ENCODE measurements at regions not wholly inside any gene's neighbourhood (a gene's known extent, or its start where the extent isn't known, plus 50 kb on each side); places are given as distances from the start of the nearest gene placed in this dataset.
"Not testable (repeated sequence)": the region's sequence is repeated elsewhere in the genome, so short reads cannot be mapped to it uniquely, and the experiment has no call there.

DNA sequence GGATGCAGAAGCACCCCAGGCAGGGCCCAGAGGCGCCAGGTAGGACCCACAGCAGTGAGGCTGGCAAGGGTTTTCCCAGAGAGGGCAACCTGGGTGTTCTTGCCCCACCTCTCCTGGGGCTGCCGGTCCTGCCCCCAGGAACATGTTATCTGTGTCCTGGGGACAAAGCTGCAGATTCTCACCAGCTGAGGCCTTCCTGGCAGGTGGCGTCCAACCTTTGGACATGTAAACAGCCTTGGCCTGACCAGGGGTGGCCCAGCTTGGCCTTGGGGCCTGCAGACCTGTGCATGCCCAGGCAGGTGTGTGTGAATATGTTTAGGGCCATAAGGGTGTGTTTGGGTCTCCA is 101.8 kb upstream of the LARP1 start:
- no peak for DNase-seq (ENCODE audit: low spot score)

DNA sequence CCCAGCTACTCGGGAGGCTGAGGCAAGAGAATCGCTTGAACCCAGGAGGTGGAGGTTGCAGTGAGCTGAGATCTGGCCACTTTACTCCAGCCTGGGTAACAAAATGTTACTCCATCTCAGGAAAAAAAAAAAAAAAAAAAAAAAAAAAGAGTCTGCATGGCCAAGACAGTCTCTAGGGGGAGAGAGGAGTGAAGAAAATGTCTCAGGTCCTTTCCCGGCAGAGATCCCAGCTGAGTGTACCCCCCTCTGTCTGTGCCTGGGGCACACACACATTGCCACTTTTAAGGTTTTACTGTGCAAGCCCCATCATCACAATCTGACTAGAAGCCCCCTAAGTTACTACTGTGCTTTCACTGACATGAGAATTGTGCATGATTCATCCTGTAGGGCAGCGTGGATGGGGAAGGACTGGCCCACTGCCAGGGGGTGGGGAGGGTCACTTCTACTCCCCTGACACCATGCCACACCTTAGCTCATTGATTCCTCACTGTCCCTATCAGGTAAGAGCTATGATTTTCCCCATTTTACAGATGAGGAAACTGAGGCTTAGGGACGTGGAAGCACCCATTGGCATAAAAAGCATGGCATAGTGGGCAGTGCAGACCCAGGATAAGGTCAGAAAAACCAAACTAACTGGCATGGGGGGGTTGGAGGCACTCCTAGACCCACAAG is 102.3 kb upstream of the LARP1 start:
- DNase-seq (ENCODE audit: low spot score), result no peak

DNA sequence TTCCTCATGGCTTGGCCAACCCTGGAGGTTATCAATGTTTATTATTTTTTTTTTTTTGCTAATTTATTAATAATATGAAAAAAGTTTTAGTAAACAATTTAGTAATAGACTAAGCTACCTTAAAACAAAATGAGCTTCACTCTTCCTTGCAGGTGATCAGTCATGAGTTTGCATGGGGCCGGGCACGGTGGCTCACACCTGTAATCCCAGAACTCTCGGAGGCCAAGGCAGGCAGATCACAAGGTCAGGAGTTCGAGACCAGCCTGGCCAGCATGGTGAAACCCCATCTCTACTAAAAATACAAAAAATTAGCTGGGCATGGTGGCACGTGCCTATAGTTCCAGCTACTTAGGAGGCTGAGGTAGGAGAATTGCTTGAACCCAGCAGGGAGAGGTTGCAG is 103.4 kb upstream of the LARP1 start:
- not testable (repeated sequence) for DNase-seq (ENCODE audit: low spot score)

DNA sequence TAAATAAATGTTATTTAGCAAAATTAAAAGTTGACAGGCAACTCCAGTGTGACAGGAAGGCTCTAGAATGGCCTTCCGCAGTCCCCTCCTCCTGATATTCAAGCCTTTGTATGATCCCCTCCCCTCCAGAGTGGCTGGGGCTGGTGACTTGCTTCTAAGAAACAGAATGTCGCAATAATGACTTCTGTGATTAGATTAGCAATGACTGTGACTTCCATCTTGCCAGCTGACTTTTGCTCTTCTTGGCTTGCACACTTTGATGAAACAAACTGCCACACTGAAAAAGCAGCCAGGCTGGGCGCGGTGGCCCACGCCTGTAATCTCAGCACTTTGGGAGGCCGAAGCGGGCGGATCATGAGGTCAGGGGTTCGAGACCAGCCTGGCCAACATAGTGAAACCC is 106.5 kb upstream of the LARP1 start:
- no peak for DNase-seq (ENCODE audit: low spot score)

DNA sequence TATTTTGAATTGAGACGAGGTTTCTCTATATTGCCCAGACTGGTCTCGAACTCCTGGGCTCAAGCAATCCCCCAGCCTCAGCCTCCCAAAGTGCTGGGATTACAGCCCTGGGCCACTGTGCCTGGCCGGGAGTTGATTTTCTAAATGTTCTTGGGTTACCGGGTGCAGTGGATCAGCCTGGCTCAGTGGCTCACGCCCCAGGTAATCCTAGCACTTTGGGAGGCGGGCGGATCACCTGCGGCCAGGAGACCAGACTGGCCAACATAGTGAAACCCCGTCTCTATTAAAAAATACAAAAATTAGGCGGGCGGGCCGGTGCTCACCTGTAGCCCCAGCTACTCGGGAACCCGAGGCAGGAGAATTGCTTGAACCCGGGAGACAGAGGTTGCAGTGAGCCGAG is 106.9 kb upstream of the LARP1 start:
- DNase-seq (ENCODE audit: low spot score), result no peak

DNA sequence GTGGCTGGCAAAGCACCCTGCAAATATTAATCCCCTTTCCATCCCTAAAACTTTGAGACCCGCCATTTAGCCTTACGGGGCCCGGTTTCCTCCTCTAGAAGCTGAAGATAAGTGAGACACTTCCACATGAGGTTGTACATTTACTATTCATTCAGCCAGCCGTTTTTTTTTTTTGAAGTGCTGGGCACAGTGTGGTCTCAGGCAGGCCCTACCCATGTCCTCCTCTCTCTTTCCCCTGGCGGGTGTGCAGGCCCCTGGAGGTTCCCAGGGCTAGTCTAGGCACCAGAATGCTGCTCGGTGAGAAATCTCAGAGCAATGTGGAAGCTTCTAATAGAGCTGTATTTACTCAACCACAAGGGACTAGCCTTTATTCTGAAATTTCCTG is 107.4 kb upstream of the LARP1 start:
- no peak for DNase-seq (ENCODE audit: low spot score)

DNA sequence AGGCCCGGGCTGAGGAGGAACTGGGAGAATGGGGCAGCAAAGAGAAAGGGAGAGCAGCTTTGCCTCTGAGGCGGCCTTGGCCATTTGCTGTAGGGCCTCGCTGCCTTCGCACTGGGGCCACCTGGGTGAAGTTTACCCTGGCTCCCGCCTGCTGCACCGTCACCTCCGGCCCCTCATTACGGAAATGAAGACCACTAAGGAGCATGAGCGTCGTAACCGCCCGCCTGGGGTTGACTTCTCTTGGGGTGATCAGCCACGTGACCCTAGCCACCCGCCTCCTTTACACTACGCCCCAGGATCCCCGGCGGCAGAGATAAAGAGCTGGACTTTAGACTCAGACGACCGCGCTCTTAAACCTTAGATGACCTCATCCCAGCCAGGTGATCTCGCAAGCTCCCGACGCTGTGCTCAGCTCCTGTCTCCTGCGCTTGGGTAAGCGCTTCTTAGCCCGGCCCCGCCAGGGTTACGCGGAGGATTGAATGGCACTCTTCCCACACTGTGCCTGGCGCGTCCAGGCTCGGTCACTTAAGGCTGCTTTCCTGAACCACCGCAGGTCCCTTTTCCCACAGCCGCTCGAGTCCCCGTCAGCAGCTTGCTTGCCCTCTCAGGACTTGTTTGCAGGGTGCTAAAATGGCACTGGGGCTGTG is 107.9 kb upstream of the LARP1 start:
- DNase-seq (ENCODE audit: low spot score), result no peak

DNA sequence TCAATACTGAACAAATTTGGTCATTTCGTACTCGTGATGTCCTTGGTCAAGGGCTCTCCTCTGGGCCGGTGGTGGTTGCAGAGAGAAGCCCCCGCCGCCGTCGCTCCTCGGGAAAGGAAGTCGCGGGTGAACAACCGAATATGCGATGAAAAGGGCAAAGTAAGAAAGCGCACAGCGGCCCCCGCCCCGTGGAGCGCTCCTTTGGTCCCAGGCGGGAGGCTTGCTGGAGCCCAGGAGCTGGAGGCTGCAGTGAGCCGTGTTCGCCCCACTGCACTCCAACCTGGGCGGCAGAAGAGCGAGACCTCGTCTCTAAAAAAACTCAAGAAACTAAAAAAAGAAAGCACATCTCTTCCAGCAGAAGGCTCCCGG is 108.4 kb upstream of the LARP1 start:
- DNase-seq (ENCODE audit: low spot score), result no peak

DNA sequence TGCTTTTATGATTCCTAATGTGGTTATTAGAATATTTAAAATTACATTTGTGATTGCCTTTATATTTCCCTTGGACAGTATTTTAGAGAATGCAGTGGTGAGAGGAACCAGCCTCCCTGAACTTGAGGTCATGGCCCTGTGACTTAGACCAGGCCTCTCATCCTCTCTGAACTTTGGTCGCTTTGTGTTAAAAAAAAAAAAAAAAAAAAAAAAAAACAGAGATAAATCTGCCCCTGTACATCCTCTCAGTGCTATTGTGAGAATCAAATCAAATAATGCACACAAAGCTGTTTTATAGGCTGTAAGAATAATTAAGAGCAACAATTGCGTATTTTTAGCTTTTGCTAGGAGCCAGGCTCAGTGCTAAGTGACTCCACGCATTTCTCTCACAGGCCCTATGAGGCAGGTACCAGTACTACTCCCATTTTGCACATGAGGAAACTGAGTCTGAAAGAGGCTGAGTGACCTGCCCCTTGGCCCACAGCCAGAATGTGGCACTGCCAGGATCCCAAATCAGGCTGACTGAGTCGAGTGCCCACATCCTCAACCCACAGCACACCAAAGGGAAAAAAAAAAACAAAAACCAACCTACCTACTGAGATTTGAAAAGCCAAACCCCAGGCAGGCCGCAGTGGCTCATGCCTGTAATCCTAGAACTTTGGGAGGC is 110.3 kb upstream of the LARP1 start:
- no peak for DNase-seq (ENCODE audit: low spot score)

DNA sequence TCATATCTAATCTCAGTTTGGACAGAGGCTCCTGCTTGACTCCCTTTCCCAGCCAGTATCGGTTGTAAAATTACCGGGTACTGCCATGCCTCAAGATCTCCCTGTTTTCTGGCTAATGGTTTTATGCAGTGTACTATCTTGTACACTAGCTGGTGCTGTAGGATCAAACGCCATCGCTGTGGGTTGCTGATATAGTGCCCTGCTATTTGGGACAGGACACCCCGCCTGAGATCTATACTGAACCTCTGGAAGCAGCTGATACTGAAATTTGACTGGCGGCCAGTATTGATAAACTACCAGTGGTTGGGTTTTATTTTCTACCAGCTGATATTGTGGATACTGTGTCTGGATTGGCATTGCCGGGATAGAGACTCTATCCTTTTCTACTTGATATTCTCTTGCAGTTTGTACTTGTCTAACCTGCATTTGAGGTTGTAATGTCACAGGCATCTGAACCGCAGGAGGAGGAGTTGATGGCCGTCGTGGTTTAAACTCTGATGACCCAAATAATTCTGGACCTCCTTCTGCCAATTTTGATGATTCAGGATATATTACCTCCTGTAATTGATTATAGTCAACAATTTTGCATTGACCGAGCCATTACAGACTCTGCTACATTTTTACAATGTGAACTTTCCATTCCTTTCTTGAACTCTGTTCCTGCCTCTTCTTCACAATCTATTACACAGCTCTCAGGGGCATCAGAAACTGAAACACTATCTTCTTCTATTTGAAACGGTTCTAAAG is 112.5 kb upstream of the LARP1 start:
- DNase-seq (ENCODE audit: low spot score), result peak; percentile 54

DNA sequence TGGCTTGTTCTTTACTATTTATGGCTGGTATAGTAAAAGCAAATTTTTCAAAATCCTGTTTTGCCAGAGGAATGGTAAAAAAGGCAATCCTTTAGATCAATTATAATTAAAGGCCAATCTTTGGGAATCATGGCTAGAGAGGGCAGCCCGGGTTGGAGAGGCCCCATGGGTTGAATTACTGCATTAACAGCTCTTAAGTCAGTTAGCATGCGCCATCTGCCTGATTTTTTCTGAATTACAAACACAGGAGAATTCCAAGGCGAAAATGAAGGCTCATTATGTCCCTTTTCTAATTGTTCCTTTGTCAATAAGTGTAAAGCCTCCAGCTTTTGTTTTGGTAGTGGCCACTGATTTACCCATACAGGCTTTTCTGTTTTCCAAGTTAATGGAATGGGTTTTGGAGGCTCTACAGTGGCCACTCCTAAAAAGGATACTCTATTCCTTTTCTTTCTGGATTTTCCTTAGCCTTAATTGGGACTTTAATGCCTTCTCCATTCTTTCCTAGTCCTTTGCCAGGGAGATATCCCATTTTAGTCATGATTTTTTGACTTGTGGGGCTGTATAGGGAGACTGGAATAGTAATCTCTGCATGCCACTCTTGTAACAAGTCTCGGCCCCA is 114.9 kb upstream of the LARP1 start:
- DNase-seq (ENCODE audit: low spot score), result not testable (repeated sequence)

DNA sequence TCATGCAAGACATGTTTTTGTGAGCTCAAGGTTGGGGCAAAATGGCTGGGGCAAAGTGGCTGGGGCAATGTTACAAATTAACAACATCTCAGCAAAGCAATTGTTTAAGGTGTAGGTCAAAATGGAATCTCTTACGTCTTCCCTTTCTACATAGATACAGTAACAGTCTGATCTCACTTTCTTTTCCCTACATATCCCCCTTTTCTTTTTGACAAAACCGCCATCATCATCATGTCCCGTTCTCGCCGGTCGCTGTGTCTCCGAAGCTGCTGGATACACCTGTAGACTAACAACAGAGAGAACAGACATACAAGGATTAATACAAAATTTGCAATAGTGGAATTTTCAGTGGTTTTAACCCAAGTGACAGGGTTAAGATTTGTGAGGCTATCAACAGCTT is 118.4 kb upstream of the LARP1 start:
- DNase-seq (ENCODE audit: low spot score), result not testable (repeated sequence)

DNA sequence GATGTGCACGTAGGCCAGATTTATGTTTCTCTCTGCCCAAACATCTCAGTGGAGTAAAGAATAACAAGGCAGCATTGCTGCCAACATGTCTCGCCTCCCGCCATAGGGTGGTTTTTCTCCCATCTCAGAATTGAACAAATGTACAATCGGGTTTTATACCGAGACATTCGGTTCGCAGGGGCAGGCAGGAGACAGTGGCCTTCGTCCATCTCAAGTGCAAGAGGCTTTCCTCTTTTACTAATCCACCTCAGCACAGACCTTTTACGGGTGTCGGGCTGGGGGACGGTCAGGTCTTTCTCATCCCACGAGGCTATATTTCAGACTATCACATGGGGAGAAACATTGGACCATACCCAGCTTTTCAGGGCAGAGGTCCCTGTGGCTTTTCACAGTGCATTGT is 118.9 kb upstream of the LARP1 start:
- DNase-seq (ENCODE audit: low spot score), result not testable (repeated sequence)

DNA sequence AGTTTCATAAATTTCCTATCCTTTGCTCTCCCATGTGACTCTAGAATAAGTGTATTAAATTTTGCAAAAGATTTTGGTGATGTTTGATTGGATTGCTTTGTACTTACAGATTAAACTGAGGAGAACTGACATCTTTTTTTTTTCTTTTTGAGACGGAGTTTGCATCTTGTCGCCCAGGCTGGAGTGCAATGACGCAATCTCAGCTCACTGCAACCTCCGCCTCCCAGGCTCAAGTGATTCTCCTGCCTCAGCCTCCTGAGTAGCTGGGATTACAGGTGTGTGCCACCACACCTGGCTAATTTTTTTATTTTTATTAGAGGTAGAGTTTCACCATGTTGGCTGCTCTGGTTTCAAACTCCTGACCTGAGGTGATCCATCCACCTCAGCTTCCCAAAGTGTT is 121.4 kb upstream of the LARP1 start:
- DNase-seq (ENCODE audit: low spot score), result not testable (repeated sequence)

DNA sequence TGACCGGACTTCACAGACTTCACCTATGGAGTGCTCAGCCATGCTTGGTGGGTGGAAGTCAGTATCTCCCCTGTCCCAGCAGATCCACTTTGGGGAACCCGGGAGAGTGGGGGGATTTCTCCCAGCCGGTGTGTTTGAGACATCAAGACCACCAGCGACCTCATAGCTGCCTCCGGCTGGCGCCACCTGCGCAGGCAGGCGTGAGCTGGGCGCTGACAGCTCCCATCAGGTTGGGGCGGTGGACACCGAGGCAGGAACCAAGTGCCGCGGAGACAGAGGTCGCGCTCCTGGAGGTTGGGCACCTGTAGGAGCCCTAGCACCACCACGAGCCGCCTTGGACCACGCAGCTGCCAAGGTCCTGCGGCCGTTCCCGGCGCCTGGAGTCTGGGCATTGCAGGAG is 124.0 kb upstream of the LARP1 start:
- DNase-seq (ENCODE audit: low spot score), result no peak

DNA sequence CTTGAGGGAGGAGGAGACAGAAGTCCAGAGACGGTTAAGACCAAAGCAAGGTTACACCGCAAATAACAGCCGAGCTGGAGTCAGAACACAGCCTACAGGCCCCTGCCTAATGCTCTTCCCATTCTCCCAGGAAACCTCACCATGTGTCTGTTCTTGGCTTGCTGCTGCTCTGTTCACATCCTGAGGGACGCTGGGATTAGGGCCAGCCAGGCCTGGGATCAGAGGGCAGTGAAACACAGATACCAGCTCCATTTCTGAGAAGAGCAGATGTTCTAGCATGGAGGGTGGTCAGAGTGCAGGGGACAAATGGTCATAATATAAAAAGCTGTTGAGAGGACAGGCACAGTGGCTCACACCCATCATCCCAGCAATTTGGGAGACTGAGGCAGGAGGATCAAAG is 124.8 kb upstream of the LARP1 start:
- DNase-seq (ENCODE audit: low spot score), result no peak

DNA sequence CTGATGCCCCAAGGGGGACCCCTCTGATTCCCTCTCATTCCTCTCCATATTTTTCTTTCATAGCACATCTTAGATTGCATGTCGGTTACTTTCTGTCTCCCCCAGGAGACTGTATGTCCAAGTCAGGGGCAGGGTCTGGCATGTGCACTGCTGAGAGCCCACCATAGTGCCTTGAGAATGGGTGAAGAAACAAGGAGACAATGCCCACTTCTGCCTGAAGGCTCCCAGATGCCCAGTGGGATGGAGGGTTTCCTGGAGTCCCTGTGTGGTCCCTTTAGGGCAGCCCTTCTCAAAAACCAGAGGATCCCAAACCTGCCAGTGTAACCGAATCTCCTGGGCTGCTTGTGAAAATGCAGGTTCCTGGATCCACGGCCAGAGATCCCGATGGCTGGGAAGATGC is 126.5 kb upstream of the LARP1 start:
- DNase-seq (ENCODE audit: low spot score), result no peak

DNA sequence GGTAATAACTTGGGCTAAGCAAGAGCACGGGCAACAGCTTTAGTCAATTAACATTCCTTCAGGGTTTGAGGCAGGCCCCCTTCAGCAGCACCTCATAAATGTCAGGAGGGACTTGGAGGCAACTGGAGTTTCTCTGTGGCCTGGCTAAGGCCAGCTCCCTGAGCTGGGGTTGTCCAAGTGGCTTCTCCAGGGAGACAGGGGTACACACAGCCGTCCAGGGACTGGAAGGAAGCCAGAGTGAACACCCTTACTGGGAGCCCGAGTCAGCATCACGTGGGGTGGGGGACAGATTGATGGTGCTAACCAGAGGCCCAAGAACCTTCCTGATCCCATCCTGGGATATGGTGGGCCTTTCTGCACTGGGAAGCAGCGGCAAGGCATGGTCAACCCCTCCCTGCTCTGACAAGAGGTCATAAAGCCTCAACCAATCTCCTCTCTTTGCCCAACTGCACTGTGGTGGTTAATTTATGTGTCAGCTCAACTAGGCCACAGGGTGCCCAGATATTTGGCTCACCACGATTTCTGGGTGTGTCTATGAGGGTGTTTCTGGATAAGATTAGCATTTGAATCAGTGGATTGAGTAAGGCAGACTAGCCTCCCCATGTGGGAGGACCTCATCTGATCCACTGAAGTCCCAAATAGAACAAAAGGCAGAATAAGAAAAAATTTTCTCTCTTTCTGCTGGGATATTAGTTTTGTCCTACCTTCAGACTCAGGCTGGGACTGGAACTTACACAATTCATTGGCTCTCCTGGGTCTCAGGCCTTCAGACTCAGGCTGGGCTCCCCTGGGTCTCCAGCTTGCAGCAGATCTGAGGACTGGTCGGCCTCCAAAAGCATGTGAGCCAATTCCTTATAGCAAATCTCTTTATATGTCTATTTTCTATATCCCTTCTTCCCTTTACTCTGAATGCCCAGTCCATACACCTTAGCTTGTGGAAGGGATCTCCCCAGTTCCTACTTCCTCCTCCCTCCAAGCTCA is 127.2 kb upstream of the LARP1 start:
- no peak for DNase-seq (ENCODE audit: low spot score)

DNA sequence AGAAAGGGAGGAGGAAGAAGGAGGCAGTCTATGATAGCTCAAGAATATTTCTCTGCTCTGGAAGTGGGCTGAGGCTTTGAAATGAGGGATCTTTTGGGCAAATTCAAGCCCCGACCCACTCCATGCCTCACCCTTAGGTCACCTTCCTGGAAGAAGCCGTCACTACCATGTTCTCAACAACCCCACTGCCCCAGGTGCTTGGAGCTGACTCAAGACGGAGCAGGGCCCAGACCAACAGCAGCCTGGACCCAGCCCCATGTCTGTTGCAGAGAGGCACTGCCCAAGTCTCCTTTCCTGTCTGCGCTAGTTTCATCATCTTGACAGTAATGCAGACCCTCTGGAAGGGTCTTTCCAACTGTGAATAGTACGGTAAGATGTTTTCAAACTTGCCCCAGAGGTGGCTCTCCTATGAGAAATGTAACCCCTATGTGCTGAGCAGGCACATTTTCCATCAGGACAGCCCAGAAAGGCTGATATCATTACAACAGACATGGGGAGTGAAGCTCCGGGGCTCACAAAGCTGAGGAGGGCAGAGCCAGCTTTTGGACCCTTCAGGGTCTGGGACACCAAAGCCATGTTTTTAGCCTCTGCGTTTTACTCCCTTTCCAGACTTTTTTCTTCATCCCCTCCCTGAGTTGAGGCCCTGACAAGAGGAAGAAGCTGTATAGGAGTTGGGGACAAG is 128.2 kb upstream of the LARP1 start:
- no peak for DNase-seq (ENCODE audit: low spot score)

DNA sequence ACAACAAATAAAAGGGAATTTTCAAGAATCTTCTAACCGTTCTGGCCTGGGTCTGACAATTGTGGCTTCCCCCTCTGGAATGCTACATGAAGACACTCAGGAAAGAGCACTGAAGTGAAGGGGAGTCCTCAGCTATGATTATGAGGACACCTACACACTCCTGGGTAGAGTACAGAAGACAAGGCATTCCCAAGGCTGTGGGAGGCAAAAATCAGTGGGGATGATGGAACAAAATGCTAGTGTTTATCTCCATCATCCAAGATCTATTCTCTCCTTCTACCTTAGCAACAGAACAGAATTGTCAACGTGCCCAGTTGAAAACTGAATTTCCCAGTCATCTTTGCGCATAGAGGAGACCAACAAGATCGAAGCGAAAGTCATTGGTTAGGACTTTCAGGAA is 130.1 kb upstream of the LARP1 start:
- DNase-seq (ENCODE audit: low spot score), result no peak

DNA sequence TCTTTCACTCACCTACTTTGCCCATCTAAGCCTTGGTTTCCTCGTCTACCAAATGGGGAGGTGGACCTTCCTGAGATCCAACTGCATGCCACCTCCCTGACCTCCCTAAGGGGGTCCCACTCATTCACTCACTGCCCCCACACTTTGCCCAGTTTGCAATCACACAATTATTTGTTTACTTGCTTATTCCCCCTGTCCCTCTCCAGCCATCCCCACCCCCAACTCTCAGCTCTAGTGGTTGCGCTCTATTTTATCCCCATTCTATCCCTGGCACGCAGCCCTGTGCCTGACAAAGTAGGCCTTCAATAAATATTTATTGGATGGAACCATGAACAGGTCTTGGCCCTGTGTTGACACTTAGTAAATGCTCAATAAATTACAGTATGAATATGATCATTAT is 130.8 kb upstream of the LARP1 start:
- DNase-seq (ENCODE audit: low spot score), result no peak

Measured in D341Med (cell line).